GM12878 (cell line): ENCODE measurements at regions not wholly inside any gene's neighbourhood (a gene's known extent, or its start where the extent isn't known, plus 50 kb on each side); places are given as distances from the start of the nearest gene placed in this dataset.

Experiments used
- ATAC-seq: fragments of 200-7000 bp; cut with Tn5 transposase; 3 replicates; pipeline ENCODE4 v1.9.1; 2020; ENCODE audit warnings: mild to moderate bottlenecking, moderate library complexity
- BruUV-seq: library from RNA; stranded (reverse); fragments of 400-500 nt; replicated peaks from 2 replicates; lab custom pipeline; 2021; lab: Mats Ljungman, UMichigan
- CTCF ChIA-PET: fragments of 300-600 bp; sonication (Branson Sonifier 250); formaldehyde crosslinking; extraction: SDS; loops from one replicate; lab custom pipeline; 2021; ENCODE audit warnings: inconsistent platforms; lab: Yijun Ruan, JAX
- POLR2A ChIA-PET: fragments of 350-600 bp; formaldehyde crosslinking; extraction: SDS; loops from one replicate; lab custom pipeline; 2021; ENCODE audit warnings: inconsistent platforms; lab: Charles Lee
- RAD21 ChIA-PET: fragments of 300-600 bp; sonication (Branson Sonifier 250); formaldehyde crosslinking; loops from one replicate; lab custom pipeline; 2023; ENCODE audit warnings: antibody characterized with exemption; ENCODE audit not compliant: unreplicated experiment; lab: Charles Lee
- SMC1A ChIA-PET: fragments of 300-600 bp; sonication (Branson Sonifier 250); formaldehyde crosslinking; loops from one replicate; lab custom pipeline; 2023; ENCODE audit not compliant: unreplicated experiment, uncharacterized antibody; lab: Charles Lee
- DNase-seq: peaks from one replicate; pipeline ENCODE4 v3.0.0-alpha.2; 2011; ENCODE audit warnings: low read depth, low spot score
- FAIRE-seq: peaks from 3 replicates; lab custom pipeline; 2011; peaks lifted over from hg19 to GRCh38; lab: Jason Lieb, UNC
- H2AFZ ChIP-seq: 2 replicates; pipeline ENCODE4 v1.6.0; 2011; ENCODE audit warnings: low read depth, low read length, control low read depth; ENCODE audit not compliant: control insufficient read depth
- H3K27ac ChIP-seq: 2 replicates; pipeline ENCODE4 v1.5.1; 2011; ENCODE audit warnings: control low read depth; ENCODE audit not compliant: control insufficient read depth, insufficient read depth
- H3K27me3 ChIP-seq, 2 experiments: replicated peaks in 1 of 2; 2 replicates each; pipeline versions ENCODE4 v1.6.0 to v1.6.1; 2011; ENCODE audit warnings: low read length in 1 of 2; ENCODE audit not compliant: control insufficient read depth in 2 of 2, insufficient read depth in 2 of 2
- H3K36me3 ChIP-seq, 2 experiments: 2 replicates each; pipeline ENCODE4 v1.5.1; 2011; ENCODE audit warnings: low read length in 1 of 2; ENCODE audit not compliant: control insufficient read depth in 2 of 2, insufficient read depth in 2 of 2
- H3K4me1 ChIP-seq: 2 replicates; pipeline ENCODE4 v1.6.1; 2011; ENCODE audit warnings: mild to moderate bottlenecking, low read length, moderate library complexity, mixed read lengths; ENCODE audit not compliant: control insufficient read depth, insufficient read depth
- H3K4me2 ChIP-seq: 2 replicates; pipeline ENCODE4 v1.6.0; 2011; ENCODE audit warnings: control low read depth; ENCODE audit not compliant: control insufficient read depth, insufficient read depth
- H3K4me3 ChIP-seq: fragments of 200-600 bp; sonication (generic); 2 replicates; pipeline ENCODE4 v1.5.1; 2016
- H3K79me2 ChIP-seq: 2 replicates; pipeline ENCODE4 v1.6.0; 2011; ENCODE audit warnings: low read length; ENCODE audit not compliant: control insufficient read depth, insufficient read depth
- H3K9ac ChIP-seq: 2 replicates; pipeline ENCODE4 v1.8.0; 2011; ENCODE audit warnings: low read length, control low read depth, mixed read lengths; ENCODE audit not compliant: control insufficient read depth, insufficient read depth
- H3K9me3 ChIP-seq: replicated peaks from 3 replicates; pipeline ENCODE4 v1.5.1; 2011; ENCODE audit warnings: mild to moderate bottlenecking, low read length; ENCODE audit not compliant: control insufficient read depth, insufficient read depth
- H4K20me1 ChIP-seq: 2 replicates; pipeline ENCODE4 v1.6.0; 2011; ENCODE audit not compliant: control insufficient read depth, insufficient read depth
- ATF3 ChIP-seq: IDR thresholded peaks from 2 replicates; pipeline ENCODE4 v1.6.1; 2011; ENCODE audit warnings: low read depth, mild to moderate bottlenecking, low read length, moderate library complexity, borderline replicate concordance; ENCODE audit errors: extremely low read depth
- ATF7 ChIP-seq: fragments of 450-650 bp; IDR thresholded peaks from 2 replicates; pipeline ENCODE4 v1.6.1; 2016; ENCODE audit warnings: low read depth, mild to moderate bottlenecking
- BCLAF1 ChIP-seq: fragments of 450-650 bp; IDR thresholded peaks from 2 replicates; pipeline ENCODE4 v1.6.1; 2017; ENCODE audit warnings: antibody characterized with exemption, mild to moderate bottlenecking, moderate library complexity
- CEBPB ChIP-seq, 2 experiments: fragments of 150-350 bp in 1 of 2; IDR thresholded peaks; 2 replicates each; pipeline ENCODE4 v1.6.1; 2012 to 2014; ENCODE audit warnings: low read depth in 2 of 2, low read length in 2 of 2, borderline replicate concordance in 1 of 2, inconsistent platforms in 1 of 2
- FOS ChIP-seq: IDR thresholded peaks from 3 replicates; pipeline ENCODE4 v1.6.1; 2011; ENCODE audit warnings: borderline replicate concordance; ENCODE audit not compliant: insufficient read length; ENCODE audit errors: extremely low read depth
- FOXM1 ChIP-seq: IDR thresholded peaks from 2 replicates; pipeline ENCODE4 v1.6.1; 2012; ENCODE audit warnings: low read depth, mild to moderate bottlenecking, inconsistent platforms, low read length, moderate library complexity
- JUND ChIP-seq: IDR thresholded peaks from 2 replicates; pipeline ENCODE4 v1.6.1; 2012; ENCODE audit warnings: low read depth, mild to moderate bottlenecking, low read length, improper control_type of control experiment, moderate library complexity
- NFYB ChIP-seq: IDR thresholded peaks from 2 replicates; pipeline ENCODE4 v1.6.1; 2011; ENCODE audit warnings: low read depth, mild to moderate bottlenecking, low read length, improper control_type of control experiment, moderate library complexity; ENCODE audit not compliant: insufficient read depth
- NR2C1 ChIP-seq: fragments of 450-650 bp; IDR thresholded peaks from 2 replicates; pipeline ENCODE4 v1.6.1; 2017; ENCODE audit warnings: antibody characterized with exemption, mild to moderate bottlenecking, moderate library complexity
- SUPT20H ChIP-seq: IDR thresholded peaks from 2 replicates; pipeline ENCODE4 v1.6.1; 2011; ENCODE audit warnings: low read depth, mild to moderate bottlenecking, low read length, moderate library complexity, borderline replicate concordance; ENCODE audit not compliant: control insufficient read depth
- ZNF207 ChIP-seq: fragments of 450-650 bp; IDR thresholded peaks from 2 replicates; pipeline ENCODE4 v1.6.1; 2014; ENCODE audit warnings: antibody characterized with exemption, mild to moderate bottlenecking, borderline replicate concordance
- WGBS: methylation state at CpG from one replicate; pipeline ENCODE4 v1.1.6; 2016; ENCODE audit warnings: low lambda C conversion rate; ENCODE audit not compliant: insufficient replicate concordance, insufficient coverage; ENCODE audit errors: missing lambda C conversion rate; 5-methylcytosine and 5-hydroxymethylcytosine counted together
- in situ Hi-C: fragments of 300-500 bp; cut with MboI; formaldehyde crosslinking; loops from 9 replicates; pipeline ENCODE4 v1.14.3; 2018; ENCODE audit warnings: mixed read lengths
- intact Hi-C: fragments of 100-400 bp; cut with micrococcal nuclease; formaldehyde crosslinking; loops from one replicate; pipeline ENCODE4 v1.14.2; 2022; ENCODE audit not compliant: unreplicated experiment
- TF ChIP-seq, protein P1 (sequence below): fragments of 450-650 bp; IDR thresholded peaks from 2 replicates; pipeline ENCODE4 v1.6.1; 2017; ENCODE audit warnings: borderline replicate concordance
- TF ChIP-seq, protein P2 (sequence below): fragments of 450-650 bp; formaldehyde crosslinking; IDR thresholded peaks from 2 replicates; pipeline ENCODE4 v1.5.0; 2022; ENCODE audit warnings: mild to moderate bottlenecking, missing genetic modification characterization

GRCh38 chr22:47269516-47270088 lies 507.2 kb downstream of the TBC1D22A start (continued):
- TF ChIP-seq, protein P1, sequence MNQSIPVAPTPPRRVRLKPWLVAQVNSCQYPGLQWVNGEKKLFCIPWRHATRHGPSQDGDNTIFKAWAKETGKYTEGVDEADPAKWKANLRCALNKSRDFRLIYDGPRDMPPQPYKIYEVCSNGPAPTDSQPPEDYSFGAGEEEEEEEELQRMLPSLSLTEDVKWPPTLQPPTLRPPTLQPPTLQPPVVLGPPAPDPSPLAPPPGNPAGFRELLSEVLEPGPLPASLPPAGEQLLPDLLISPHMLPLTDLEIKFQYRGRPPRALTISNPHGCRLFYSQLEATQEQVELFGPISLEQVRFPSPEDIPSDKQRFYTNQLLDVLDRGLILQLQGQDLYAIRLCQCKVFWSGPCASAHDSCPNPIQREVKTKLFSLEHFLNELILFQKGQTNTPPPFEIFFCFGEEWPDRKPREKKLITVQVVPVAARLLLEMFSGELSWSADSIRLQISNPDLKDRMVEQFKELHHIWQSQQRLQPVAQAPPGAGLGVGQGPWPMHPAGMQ = no peak
- TF ChIP-seq ZNF207 = no peak
- TF ChIP-seq, protein P2, sequence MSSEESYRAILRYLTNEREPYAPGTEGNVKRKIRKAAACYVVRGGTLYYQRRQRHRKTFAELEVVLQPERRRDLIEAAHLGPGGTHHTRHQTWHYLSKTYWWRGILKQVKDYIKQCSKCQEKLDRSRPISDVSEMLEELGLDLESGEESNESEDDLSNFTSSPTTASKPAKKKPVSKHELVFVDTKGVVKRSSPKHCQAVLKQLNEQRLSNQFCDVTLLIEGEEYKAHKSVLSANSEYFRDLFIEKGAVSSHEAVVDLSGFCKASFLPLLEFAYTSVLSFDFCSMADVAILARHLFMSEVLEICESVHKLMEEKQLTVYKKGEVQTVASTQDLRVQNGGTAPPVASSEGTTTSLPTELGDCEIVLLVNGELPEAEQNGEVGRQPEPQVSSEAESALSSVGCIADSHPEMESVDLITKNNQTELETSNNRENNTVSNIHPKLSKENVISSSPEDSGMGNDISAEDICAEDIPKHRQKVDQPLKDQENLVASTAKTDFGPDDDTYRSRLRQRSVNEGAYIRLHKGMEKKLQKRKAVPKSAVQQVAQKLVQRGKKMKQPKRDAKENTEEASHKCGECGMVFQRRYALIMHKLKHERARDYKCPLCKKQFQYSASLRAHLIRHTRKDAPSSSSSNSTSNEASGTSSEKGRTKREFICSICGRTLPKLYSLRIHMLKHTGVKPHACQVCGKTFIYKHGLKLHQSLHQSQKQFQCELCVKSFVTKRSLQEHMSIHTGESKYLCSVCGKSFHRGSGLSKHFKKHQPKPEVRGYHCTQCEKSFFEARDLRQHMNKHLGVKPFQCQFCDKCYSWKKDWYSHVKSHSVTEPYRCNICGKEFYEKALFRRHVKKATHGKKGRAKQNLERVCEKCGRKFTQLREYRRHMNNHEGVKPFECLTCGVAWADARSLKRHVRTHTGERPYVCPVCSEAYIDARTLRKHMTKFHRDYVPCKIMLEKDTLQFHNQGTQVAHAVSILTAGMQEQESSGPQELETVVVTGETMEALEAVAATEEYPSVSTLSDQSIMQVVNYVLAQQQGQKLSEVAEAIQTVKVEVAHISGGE = no peak
- no peak for TF ChIP-seq CEBPB (IDR thresholded peaks at IDR 0.05; ENCODE audit: borderline replicate concordance in 1 of 2, low read depth in 2 of 2, low read length in 2 of 2)

- Histone ChIP-seq H4K20me1 (no peaks in the 10 kb centered on the region), H3K36me3 (no peaks in the 10 kb centered on the region), H3K4me2 (no peak overlapping the region), H3K9me3 (no peaks in the 10 kb centered on the region; the same call in 2 of the 3 replicates), H3K27me3 (no peaks in the 10 kb centered on the region), H3K4me1 (no peaks in the 10 kb centered on the region), H3K79me2 (no peaks in the 10 kb centered on the region), H3K9ac (no peak overlapping the region), H3K27ac (no peak overlapping the region), H3K4me3 (no peak overlapping the region), H2AFZ (no peak overlapping the region)
- intact Hi-C loops = no loop called here
- 8% methylated on average over 9 of the region's 9 CpGs for WGBS
- in situ Hi-C loops = no loop called here
- no peak for DNase-seq
- ChIA-PET CTCF (no interaction called here), RAD21 (no interaction called here), POLR2A (no interaction called here), SMC1A (no interaction called here)
- ATAC-seq = no peak
- no peak for FAIRE-seq
- no TSS peak for BruUV-seq
- TF ChIP-seq SUPT20H (no peak), ATF7 (no peak), FOS (no peak), JUND (no peak), ATF3 (no peak), FOXM1 (no peak), NR2C1 (no peak), NFYB (no peak), BCLAF1 (no peak)
Measured at GRCh38 chr22:47267513-47268282, 505.2 kb downstream of the TBC1D22A start.
